IMR-90 (cell line): ENCODE measurements at regions not wholly inside any gene's neighbourhood (a gene's known extent, or its start where the extent isn't known, plus 50 kb on each side); places are given as distances from the start of the nearest gene placed in this dataset.

ENCODE experiments used
- ATAC-seq: fragments of 200-7000 bp; cut with Tn5 transposase; 2 replicates; pipeline ENCODE4 v1.9.1; 2020; ENCODE audit warnings: low read depth, mild to moderate bottlenecking, moderate library complexity
- BruUV-seq: library from RNA; stranded (reverse); fragments of 400-500 nt; replicated peaks from 2 replicates; lab custom pipeline; 2021; lab: Mats Ljungman, UMichigan
- CTCF ChIA-PET: fragments of 300-600 bp; formaldehyde crosslinking; extraction: SDS; loops from one replicate; lab custom pipeline; 2021; ENCODE audit warnings: antibody characterized with exemption; lab: Yijun Ruan, JAX
- POLR2A ChIA-PET: fragments of 300-600 bp; sonication (Branson Sonifier 250); formaldehyde crosslinking; loops from one replicate; lab custom pipeline; 2022; ENCODE audit warnings: antibody characterized with exemption; ENCODE audit not compliant: unreplicated experiment; lab: Charles Lee
- DNase-seq: peaks from one replicate; pipeline ENCODE4 v3.0.0; 2013
- H2AFZ ChIP-seq: replicated peaks from 2 replicates; pipeline ENCODE3; 2013; ENCODE audit warnings: low read length, mild to moderate bottlenecking; ENCODE audit not compliant: poor library complexity
- H2AK5ac ChIP-seq: 2 replicates; pipeline ENCODE4 v1.6.1; 2013; ENCODE audit warnings: low read depth, low read length, inconsistent platforms
- H2AK9ac ChIP-seq: replicated peaks from 2 replicates; pipeline ENCODE3; 2013; ENCODE audit warnings: mild to moderate bottlenecking, low read depth, low read length, moderate library complexity; ENCODE audit not compliant: poor library complexity
- H2BK120ac ChIP-seq: 2 replicates; pipeline ENCODE4 v1.6.1; 2013; ENCODE audit warnings: low read depth, low read length, inconsistent platforms
- H2BK15ac ChIP-seq: 3 replicates; pipeline ENCODE4 v1.6.1; 2013; ENCODE audit warnings: low read depth, low read length, inconsistent platforms
- H2BK20ac ChIP-seq: 2 replicates; pipeline ENCODE4 v1.6.1; 2013; ENCODE audit warnings: low read depth, mild to moderate bottlenecking, inconsistent platforms, low read length, moderate library complexity
- H2BK5ac ChIP-seq: 2 replicates; pipeline ENCODE4 v1.6.1; 2013; ENCODE audit warnings: mild to moderate bottlenecking, low read depth, low read length, inconsistent platforms; ENCODE audit not compliant: poor library complexity, severe bottlenecking
- H3K14ac ChIP-seq: replicated peaks from 2 replicates; pipeline ENCODE4 v1.6.1; 2013; ENCODE audit warnings: low read depth, low read length, inconsistent platforms
- H3K18ac ChIP-seq: 2 replicates; pipeline ENCODE4 v1.6.1; 2013; ENCODE audit warnings: low read depth, low read length, control low read depth
- H3K23ac ChIP-seq: 2 replicates; pipeline ENCODE4 v1.6.1; 2013; ENCODE audit warnings: low read depth, low read length, inconsistent platforms
- H3K27ac ChIP-seq: 2 replicates; pipeline ENCODE4 v1.5.1; 2013; ENCODE audit warnings: mild to moderate bottlenecking, control low read depth, low read length; ENCODE audit not compliant: insufficient read depth
- H3K27me3 ChIP-seq: 2 replicates; pipeline ENCODE4 v1.6.1; 2013; ENCODE audit warnings: low read length; ENCODE audit not compliant: control insufficient read depth, insufficient read depth
- H3K36me3 ChIP-seq: 2 replicates; pipeline ENCODE4 v1.6.1; 2013; ENCODE audit warnings: low read length, mixed read lengths; ENCODE audit not compliant: control insufficient read depth, insufficient read depth
- H3K4ac ChIP-seq: 2 replicates; pipeline ENCODE4 v1.6.1; 2013; ENCODE audit warnings: low read depth, low read length, inconsistent platforms
- H3K4me1 ChIP-seq: 2 replicates; pipeline ENCODE4 v1.6.1; 2013; ENCODE audit warnings: low read length, mixed read lengths; ENCODE audit not compliant: control insufficient read depth, insufficient read depth
- H3K4me2 ChIP-seq: 2 replicates; pipeline ENCODE4 v1.6.1; 2013; ENCODE audit warnings: low read depth, mild to moderate bottlenecking, control low read depth, low read length, moderate library complexity
- H3K4me3 ChIP-seq: 2 replicates; pipeline ENCODE4 v1.5.1; 2013; ENCODE audit warnings: low read depth, mild to moderate bottlenecking, control low read depth, low read length, moderate library complexity; ENCODE audit not compliant: insufficient read depth
- H3K56ac ChIP-seq: 2 replicates; pipeline ENCODE4 v1.6.1; 2013; ENCODE audit warnings: low read length, inconsistent platforms; ENCODE audit not compliant: insufficient read depth; ENCODE audit errors: extremely low read depth
- H3K79me1 ChIP-seq, 2 experiments: 2 replicates each; pipeline ENCODE4 v1.6.1; 2013; ENCODE audit warnings: low read length in 2 of 2, inconsistent platforms in 1 of 2, low read depth in 1 of 2
- H3K9ac ChIP-seq: 2 replicates; pipeline ENCODE4 v1.6.1; 2013; ENCODE audit warnings: low read depth, low read length, control low read depth
- H3K9me1 ChIP-seq: 2 replicates; pipeline ENCODE4 v1.6.1; 2013; ENCODE audit warnings: low read length, inconsistent platforms; ENCODE audit not compliant: insufficient read depth
- H3K9me3 ChIP-seq: 2 replicates; pipeline ENCODE4 v1.6.1; 2013; ENCODE audit warnings: low read length; ENCODE audit not compliant: control insufficient read depth, insufficient read depth
- H4K20me1 ChIP-seq: 2 replicates; pipeline ENCODE4 v1.6.1; 2013; ENCODE audit warnings: low read length, inconsistent platforms; ENCODE audit not compliant: insufficient read depth
- H4K5ac ChIP-seq: 2 replicates; pipeline ENCODE4 v1.6.1; 2013; ENCODE audit warnings: mild to moderate bottlenecking, low read depth, low read length, control low read depth
- H4K8ac ChIP-seq, 2 experiments: 2 replicates each; pipeline ENCODE4 v1.6.1; 2013; ENCODE audit warnings: low read depth in 2 of 2, low read length in 2 of 2, control low read depth in 1 of 2, inconsistent platforms in 1 of 2
- H4K91ac ChIP-seq: 2 replicates; pipeline ENCODE4 v1.6.1; 2013; ENCODE audit warnings: low read depth, low read length, inconsistent platforms; ENCODE audit not compliant: insufficient read depth
- MAFK ChIP-seq: IDR thresholded peaks from 2 replicates; pipeline ENCODE4 v1.6.1; 2012; ENCODE audit warnings: low read depth, low read length, improper control_type of control experiment
- MAZ ChIP-seq: IDR thresholded peaks from 2 replicates; pipeline ENCODE4 v1.6.1; 2012; ENCODE audit warnings: low read depth, mild to moderate bottlenecking, low read length, improper control_type of control experiment, moderate library complexity, borderline replicate concordance
- POLR2A ChIP-seq: IDR thresholded peaks from 2 replicates; pipeline ENCODE4 v1.6.1; 2012; ENCODE audit warnings: mild to moderate bottlenecking, low read depth, low read length
- RCOR1 ChIP-seq: IDR thresholded peaks from 2 replicates; pipeline ENCODE4 v1.6.1; 2012; ENCODE audit warnings: mild to moderate bottlenecking, low read length, improper control_type of control experiment; ENCODE audit not compliant: insufficient replicate concordance
- WGBS, 2 experiments: methylation state at CpG; one replicate each; pipeline versions ENCODE4 v1.1.5 to v1.1.7; 2013; ENCODE audit warnings: missing lambda C conversion rate in 2 of 2; ENCODE audit not compliant: insufficient read length in 1 of 2; ENCODE audit errors: extremely low coverage in 2 of 2; 5-methylcytosine and 5-hydroxymethylcytosine counted together
- dilution Hi-C: fragments of 300-500 bp; cut with HindIII; formaldehyde crosslinking; loops from one replicate; pipeline ENCODE4 v1.14.3; 2018; ENCODE audit warnings: low sequenced_read_pairs; ENCODE audit not compliant: unreplicated experiment
- in situ Hi-C: fragments of 300-500 bp; cut with MboI; formaldehyde crosslinking; loops from 3 replicates; pipeline ENCODE4 v1.14.3; 2019; ENCODE audit warnings: low sequenced_read_pairs, inconsistent platforms, mixed read lengths
- intact Hi-C: fragments of 100-400 bp; cut with micrococcal nuclease; formaldehyde crosslinking; loops from 2 replicates; pipeline ENCODE4 v1.10.0; 2022

DNA sequence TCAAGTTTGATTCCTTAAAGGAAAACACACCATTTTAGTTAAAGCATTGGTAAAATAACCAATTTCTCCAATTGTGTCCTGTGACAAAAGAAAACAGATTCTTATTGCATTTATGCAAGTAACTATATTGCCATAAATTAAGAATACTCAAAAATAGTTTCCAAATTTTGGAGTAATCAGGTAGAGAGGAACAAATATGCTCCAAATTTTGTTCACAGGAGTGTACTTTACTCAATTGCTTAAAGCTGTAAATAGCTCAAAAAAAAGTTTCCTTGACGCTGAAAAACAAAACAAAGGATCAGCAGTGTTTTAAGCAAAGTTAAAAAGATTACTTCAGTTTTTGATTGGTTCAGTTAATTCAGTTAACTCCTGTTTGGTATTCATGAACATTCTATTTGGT lies 52.2 kb upstream of the INHBA start:
- TF ChIP-seq RCOR1 (no peak), MAFK (no peak), POLR2A (no peak), MAZ (no peak)
- H3K27ac ChIP-seq: no peak overlapping the region
- H3K56ac ChIP-seq: no peak overlapping the region
- WGBS, 2 experiments: no CpG with 5 or more reads among the region's 1 CpG
- H3K4me3 ChIP-seq: no peak overlapping the region
- H3K23ac ChIP-seq: no peak overlapping the region
- H4K8ac ChIP-seq: no peak overlapping the region
- H3K4me1 ChIP-seq: no peaks in the 10 kb centered on the region
- POLR2A ChIA-PET: no interaction called here
- no peaks in the 10 kb centered on the region for H3K27me3 ChIP-seq
- H3K9ac ChIP-seq: no peak overlapping the region
- no peak overlapping the region for H3K14ac ChIP-seq
- no peak overlapping the region for H4K91ac ChIP-seq
- H3K18ac ChIP-seq: no peak overlapping the region
- no peak overlapping the region for H2AK5ac ChIP-seq
- in situ Hi-C loops: no loop called here
- no peaks in the 10 kb centered on the region for H3K79me1 ChIP-seq
- no TSS peak for BruUV-seq
- H3K36me3 ChIP-seq: no peaks in the 10 kb centered on the region
- no peaks in the 10 kb centered on the region for H4K20me1 ChIP-seq
- no peak overlapping the region for H3K4me2 ChIP-seq
- no peak overlapping the region for H4K5ac ChIP-seq
- ATAC-seq (no peak), DNase-seq (no peak)
- CTCF ChIA-PET: no interaction called here
- peaks cover 7% of the 10 kb centered on the region for H3K9me3 ChIP-seq
- H2AK9ac ChIP-seq: no peak overlapping the region
- no peak overlapping the region for H2AFZ ChIP-seq
- H2BK20ac ChIP-seq: no peak overlapping the region
- H2BK120ac ChIP-seq: no peak overlapping the region
- H2BK15ac ChIP-seq: no peak overlapping the region
- dilution Hi-C loops: no loop called here
- no peak overlapping the region for H2BK5ac ChIP-seq
- no peaks in the 10 kb centered on the region for H3K9me1 ChIP-seq
- H3K4ac ChIP-seq: no peak overlapping the region
- intact Hi-C loops: no loop called here
